NB4 (cell line): ENCODE measurements at regions not wholly inside any gene's neighbourhood (a gene's known extent, or its start where the extent isn't known, plus 50 kb on each side); places are given as distances from the start of the nearest gene placed in this dataset.
"Not testable (repeated sequence)": the region's sequence is repeated elsewhere in the genome, so short reads cannot be mapped to it uniquely, and the experiment has no call there.

Experiments
- POLR2A ChIP-seq: IDR thresholded peaks from 2 replicates; pipeline ENCODE4 v1.6.1; 2011; ENCODE audit warnings: mild to moderate bottlenecking; ENCODE audit not compliant: insufficient read length; ENCODE audit errors: extremely low read depth
- TF ChIP-seq, protein P1 (sequence below): IDR thresholded peaks from one replicate; pipeline ENCODE4 v1.5.1; 2012; ENCODE audit warnings: low read depth, low read length

DNA sequence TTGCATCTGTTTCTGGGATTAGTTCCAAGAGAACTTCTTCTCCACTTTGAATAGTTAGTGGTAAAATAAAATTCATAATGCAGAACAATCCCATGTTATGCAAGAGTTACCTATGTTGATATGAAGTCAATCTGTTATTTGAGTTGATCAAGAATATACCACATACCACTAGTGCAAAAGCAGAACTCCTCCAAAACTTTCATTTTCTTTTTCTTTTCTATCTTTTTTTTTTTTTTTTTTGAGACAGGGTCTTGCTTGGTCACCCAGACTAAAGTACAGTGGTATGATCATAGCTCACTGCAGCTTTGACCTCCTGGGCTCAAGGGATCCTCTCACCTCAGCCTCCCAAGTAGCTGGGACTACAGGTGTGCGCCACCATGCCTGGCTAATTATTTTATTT is 78.8 kb upstream of the UMPS start:
- TF ChIP-seq, protein P1, sequence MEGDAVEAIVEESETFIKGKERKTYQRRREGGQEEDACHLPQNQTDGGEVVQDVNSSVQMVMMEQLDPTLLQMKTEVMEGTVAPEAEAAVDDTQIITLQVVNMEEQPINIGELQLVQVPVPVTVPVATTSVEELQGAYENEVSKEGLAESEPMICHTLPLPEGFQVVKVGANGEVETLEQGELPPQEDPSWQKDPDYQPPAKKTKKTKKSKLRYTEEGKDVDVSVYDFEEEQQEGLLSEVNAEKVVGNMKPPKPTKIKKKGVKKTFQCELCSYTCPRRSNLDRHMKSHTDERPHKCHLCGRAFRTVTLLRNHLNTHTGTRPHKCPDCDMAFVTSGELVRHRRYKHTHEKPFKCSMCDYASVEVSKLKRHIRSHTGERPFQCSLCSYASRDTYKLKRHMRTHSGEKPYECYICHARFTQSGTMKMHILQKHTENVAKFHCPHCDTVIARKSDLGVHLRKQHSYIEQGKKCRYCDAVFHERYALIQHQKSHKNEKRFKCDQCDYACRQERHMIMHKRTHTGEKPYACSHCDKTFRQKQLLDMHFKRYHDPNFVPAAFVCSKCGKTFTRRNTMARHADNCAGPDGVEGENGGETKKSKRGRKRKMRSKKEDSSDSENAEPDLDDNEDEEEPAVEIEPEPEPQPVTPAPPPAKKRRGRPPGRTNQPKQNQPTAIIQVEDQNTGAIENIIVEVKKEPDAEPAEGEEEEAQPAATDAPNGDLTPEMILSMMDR = not testable (repeated sequence)
- TF ChIP-seq POLR2A = not testable (repeated sequence)
